Activated CD8-positive, alpha-beta T cell treated with anti-CD3 and anti-CD28 coated beads for 36 hours (primary cell): ENCODE measurements at regions not wholly inside any gene's neighbourhood (a gene's known extent, or its start where the extent isn't known, plus 50 kb on each side); places are given as distances from the start of the nearest gene placed in this dataset.

ENCODE experiments used
- ATAC-seq: fragments of 200-7000 bp; cut with Tn5 transposase; one replicate; pipeline ENCODE4 v1.10.0; 2021; ENCODE audit warnings: mild to moderate bottlenecking, moderate library complexity
- CTCF ChIA-PET: fragments of 350-600 bp; sonication (Branson Sonifier 250); formaldehyde crosslinking; loops from one replicate; lab custom pipeline; 2021; ENCODE audit warnings: antibody characterized with exemption; lab: Charles Lee
- POLR2A ChIA-PET: fragments of 350-600 bp; sonication (Branson Sonifier 250); formaldehyde crosslinking; loops from one replicate; lab custom pipeline; 2021; ENCODE audit warnings: antibody characterized with exemption; lab: Charles Lee
- DNase-seq: peaks from one replicate; pipeline ENCODE4 v3.0.0-alpha.2; 2020
- H3K27ac Mint-ChIP-seq: one replicate; pipeline ENCODE4 v1.8.0; 2021; ENCODE audit warnings: mild to moderate bottlenecking, mixed read lengths
- H3K27me3 Mint-ChIP-seq: one replicate; pipeline ENCODE4 v1.8.0; 2021; ENCODE audit warnings: mixed read lengths
- H3K36me3 Mint-ChIP-seq: one replicate; pipeline ENCODE4 v1.8.0; 2021; ENCODE audit warnings: low read depth, mixed read lengths
- H3K4me1 Mint-ChIP-seq: one replicate; pipeline ENCODE4 v1.8.0; 2021; ENCODE audit warnings: low read depth, mixed read lengths
- H3K4me3 Mint-ChIP-seq: one replicate; pipeline ENCODE4 v1.8.0; 2021; ENCODE audit warnings: mild to moderate bottlenecking, moderate library complexity, mixed read lengths
- H3K9me3 Mint-ChIP-seq: one replicate; pipeline ENCODE4 v1.8.0; 2021; ENCODE audit warnings: mixed read lengths
- intact Hi-C: fragments of 100-400 bp; cut with micrococcal nuclease; formaldehyde crosslinking; loops from one replicate; pipeline ENCODE4 v1.10.0; 2022
- TF ChIP-seq, protein P1 (sequence below): fragments of 200-600 bp; IDR thresholded peaks from one replicate; pipeline ENCODE4 v1.8.0; 2022; ENCODE audit warnings: antibody characterized with exemption, mild to moderate bottlenecking

DNA sequence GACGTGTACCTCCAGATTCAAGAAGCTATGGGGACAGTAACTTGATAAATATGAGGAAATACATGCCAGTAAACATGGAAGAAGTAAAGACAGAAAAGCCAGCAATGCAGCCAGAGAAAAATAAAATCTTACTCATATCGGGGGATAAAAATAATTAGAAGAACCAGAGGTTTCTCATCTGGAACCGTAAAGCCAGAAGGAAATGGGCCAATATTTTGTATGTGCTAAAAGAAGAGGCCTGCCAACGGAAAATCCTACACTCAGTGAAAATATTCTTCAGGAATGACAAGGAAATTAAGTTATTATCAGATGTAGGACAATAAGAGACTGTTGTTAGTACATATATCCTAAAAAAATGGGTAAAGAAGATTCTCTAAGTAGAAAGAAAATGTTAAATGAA, 401.2 kb downstream of the CDC14C start:
- TF ChIP-seq, protein P1, sequence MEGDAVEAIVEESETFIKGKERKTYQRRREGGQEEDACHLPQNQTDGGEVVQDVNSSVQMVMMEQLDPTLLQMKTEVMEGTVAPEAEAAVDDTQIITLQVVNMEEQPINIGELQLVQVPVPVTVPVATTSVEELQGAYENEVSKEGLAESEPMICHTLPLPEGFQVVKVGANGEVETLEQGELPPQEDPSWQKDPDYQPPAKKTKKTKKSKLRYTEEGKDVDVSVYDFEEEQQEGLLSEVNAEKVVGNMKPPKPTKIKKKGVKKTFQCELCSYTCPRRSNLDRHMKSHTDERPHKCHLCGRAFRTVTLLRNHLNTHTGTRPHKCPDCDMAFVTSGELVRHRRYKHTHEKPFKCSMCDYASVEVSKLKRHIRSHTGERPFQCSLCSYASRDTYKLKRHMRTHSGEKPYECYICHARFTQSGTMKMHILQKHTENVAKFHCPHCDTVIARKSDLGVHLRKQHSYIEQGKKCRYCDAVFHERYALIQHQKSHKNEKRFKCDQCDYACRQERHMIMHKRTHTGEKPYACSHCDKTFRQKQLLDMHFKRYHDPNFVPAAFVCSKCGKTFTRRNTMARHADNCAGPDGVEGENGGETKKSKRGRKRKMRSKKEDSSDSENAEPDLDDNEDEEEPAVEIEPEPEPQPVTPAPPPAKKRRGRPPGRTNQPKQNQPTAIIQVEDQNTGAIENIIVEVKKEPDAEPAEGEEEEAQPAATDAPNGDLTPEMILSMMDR, result no peak
- H3K36me3 Mint-ChIP-seq, result no peaks in the 10 kb centered on the region
- CTCF ChIA-PET, result interaction anchor here (1.8 kb wide), 1 partner anchor 30 kb away, joined by 5 read pairs; no protein-coding TSS in a partner anchor
- DNase-seq (no peak), ATAC-seq (no peak)
- intact Hi-C loops, result no loop called here
- no peak overlapping the region for H3K27ac Mint-ChIP-seq
- POLR2A ChIA-PET, result no interaction called here
- no peak overlapping the region for H3K4me3 Mint-ChIP-seq
- no peaks in the 10 kb centered on the region for H3K27me3 Mint-ChIP-seq
- peaks cover 2% of the 10 kb centered on the region for H3K9me3 Mint-ChIP-seq
- H3K4me1 Mint-ChIP-seq, result no peaks in the 10 kb centered on the region

DNA sequence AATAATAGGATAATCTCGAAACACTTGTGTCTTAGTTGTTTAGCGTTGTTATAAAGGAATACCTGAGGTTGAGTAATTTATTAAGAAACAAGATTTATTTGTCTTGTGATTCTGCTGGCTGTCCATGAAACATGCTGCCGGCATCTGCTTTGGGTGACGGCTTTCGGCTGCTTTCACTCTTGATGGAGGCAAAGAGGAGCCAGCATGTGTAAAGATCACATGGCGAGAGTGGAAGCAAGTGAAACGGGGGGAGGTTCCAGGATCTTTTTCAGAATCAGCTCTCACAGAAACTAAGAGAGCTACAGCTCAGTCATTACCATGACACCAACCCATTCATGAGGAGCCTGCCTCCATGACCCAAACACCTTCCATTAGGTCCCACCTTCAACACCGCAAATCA, 402.8 kb downstream of the CDC14C start:
- ChIA-PET CTCF (no interaction called here), POLR2A (no interaction called here)
- Mint-ChIP-seq H3K27ac (no peak overlapping the region), H3K4me3 (no peak overlapping the region), H3K36me3 (no peaks in the 10 kb centered on the region), H3K9me3 (peaks cover 2% of the 10 kb centered on the region), H3K27me3 (no peaks in the 10 kb centered on the region), H3K4me1 (no peaks in the 10 kb centered on the region)
- intact Hi-C loops, result no loop called here
- ATAC-seq (no peak), DNase-seq (no peak)
- TF ChIP-seq, protein P1, result no peak

DNA sequence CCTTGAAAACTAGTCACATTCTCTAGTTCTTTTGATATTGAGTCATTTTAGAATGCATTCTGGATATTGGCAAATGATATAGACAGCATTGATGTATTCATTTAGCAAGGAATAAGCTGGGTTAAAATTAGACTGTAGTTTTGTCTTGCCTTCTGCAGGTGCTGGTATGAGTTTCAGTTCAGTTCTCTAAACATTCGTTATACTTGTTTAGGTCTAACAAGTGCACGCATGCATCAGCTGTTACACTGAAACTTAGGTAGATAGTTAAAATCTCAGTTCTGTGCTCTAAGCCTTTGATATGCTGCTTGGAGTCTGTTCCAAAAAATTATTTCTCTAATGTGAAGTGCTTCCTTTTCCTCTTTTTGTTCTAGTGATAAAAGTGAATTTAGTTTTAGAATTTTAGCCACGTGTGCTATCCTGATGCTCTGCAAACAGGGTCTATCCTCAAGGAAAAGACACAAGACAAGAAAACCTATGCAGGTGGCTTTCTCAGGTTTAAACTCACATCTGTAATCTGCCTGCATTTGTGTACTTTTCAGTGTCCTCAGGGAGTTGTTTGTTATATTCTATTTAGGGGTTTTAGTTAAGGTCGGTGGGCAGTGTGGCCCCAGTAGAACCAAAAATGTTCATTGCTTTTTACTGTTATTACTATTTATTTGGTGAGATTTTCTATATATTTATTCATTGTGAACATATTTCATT, 409.0 kb downstream of the CDC14C start:
- CTCF ChIA-PET, result no interaction called here

DNA sequence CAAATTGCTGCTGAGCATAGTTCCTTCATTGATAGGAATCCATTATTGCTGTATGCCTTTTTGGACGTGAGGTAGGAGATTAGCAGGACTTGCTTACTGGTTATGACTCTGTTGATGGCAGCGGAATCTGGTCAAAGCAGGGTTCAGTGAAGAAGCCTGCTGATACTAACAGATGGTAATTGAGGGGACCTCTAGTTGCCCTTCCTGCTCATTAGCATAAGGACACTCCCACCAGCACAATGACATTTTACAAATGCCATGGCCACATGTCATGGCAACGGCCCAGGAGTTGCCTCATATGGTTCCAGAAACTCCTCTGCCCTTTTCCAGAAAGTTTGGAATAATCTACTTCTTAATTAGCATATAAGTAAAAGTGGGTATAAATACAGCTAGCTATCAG, 417.5 kb downstream of the CDC14C start:
- Mint-ChIP-seq H3K27ac (no peak overlapping the region), H3K27me3 (no peaks in the 10 kb centered on the region), H3K4me1 (no peaks in the 10 kb centered on the region), H3K9me3 (peaks cover 3% of the 10 kb centered on the region), H3K36me3 (no peaks in the 10 kb centered on the region), H3K4me3 (no peak overlapping the region)
- intact Hi-C loops, result no loop called here
- ChIA-PET POLR2A (no interaction called here), CTCF (no interaction called here)
- TF ChIP-seq, protein P1, result no peak
- DNase-seq (no peak), ATAC-seq (no peak)

More for the DNA sequence above, 409.0 kb downstream of the CDC14C start:
- intact Hi-C loops, result no loop called here
- Mint-ChIP-seq H3K27me3 (no peaks in the 10 kb centered on the region), H3K36me3 (no peaks in the 10 kb centered on the region), H3K9me3 (peaks cover 4% of the 10 kb centered on the region), H3K27ac (no peak overlapping the region), H3K4me1 (no peaks in the 10 kb centered on the region), H3K4me3 (no peak overlapping the region)
- TF ChIP-seq, protein P1, result no peak
- ATAC-seq, result no peak
- no peak for DNase-seq
- POLR2A ChIA-PET, result no interaction called here

DNA sequence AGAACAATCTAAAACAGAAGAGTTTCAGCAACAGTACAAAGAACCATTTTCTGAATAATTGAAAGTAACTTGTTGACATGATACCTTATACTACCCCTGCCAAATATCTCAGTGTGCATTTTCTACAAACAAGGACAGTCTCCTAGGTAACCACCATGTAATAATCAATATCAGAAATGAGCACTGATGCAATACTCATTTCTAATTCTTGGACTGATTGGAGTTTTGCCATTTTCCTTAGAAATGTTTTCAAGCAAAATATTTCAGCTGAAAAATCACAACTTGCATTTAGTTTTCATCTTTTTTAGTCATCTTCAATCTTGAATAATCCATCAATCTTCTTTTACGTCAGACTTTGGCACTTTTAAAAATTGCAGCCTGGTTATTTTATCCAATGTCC, 420.2 kb downstream of the CDC14C start:
- ATAC-seq (no peak), DNase-seq (no peak)
- POLR2A ChIA-PET, result no interaction called here
- intact Hi-C loops, result no loop called here
- Mint-ChIP-seq H3K27ac (no peak overlapping the region), H3K9me3 (peaks cover 2% of the 10 kb centered on the region), H3K4me3 (no peak overlapping the region), H3K36me3 (no peaks in the 10 kb centered on the region), H3K4me1 (no peaks in the 10 kb centered on the region), H3K27me3 (no peaks in the 10 kb centered on the region)
- CTCF ChIA-PET, result interaction anchor here (0.7 kb wide), 1 partner anchor 48 kb away, joined by 3 read pairs; no protein-coding TSS in a partner anchor
- TF ChIP-seq, protein P1, result no peak
